Transverse colon (tissue), 4 donors: ENCODE measurements at regions not wholly inside any gene's neighbourhood (a gene's known extent, or its start where the extent isn't known, plus 50 kb on each side); places are given as distances from the start of the nearest gene placed in this dataset.

Source experiments
- CTCF ChIP-seq, 5 experiments: fragments of 200-600 bp in 3 of 5; fragments of 450-650 bp in 2 of 5; sonication (generic) in 3 of 5; IDR thresholded peaks; 1 replicate in 2 of 5; 2 replicates in 3 of 5; pipeline ENCODE4 v1.5.1; 2016 to 2017; ENCODE audit warnings: antibody characterized with exemption in 5 of 5, inconsistent platforms in 3 of 5, mild to moderate bottlenecking in 2 of 5, moderate library complexity in 1 of 5
- POLR2AphosphoS5 ChIP-seq, 3 donors: sonication (generic); formaldehyde crosslinking; IDR thresholded peaks; one replicate each; pipeline ENCODE4 v1.6.1; 2016; ENCODE audit warnings: antibody characterized with exemption in 3 of 3

- TF ChIP-seq POLR2AphosphoS5 (IDR thresholded peaks at IDR 0.05) (no peak), CTCF (IDR thresholded peaks at IDR 0.05) (no peak)
Observed at GRCh38 chr2:150885236-150885635, 376.4 kb downstream of the RBM43 start.
